ENCODE measurements at regions not wholly inside any gene's neighbourhood (a gene's known extent, or its start where the extent isn't known, plus 50 kb on each side); places are given as distances from the start of the nearest gene placed in this dataset.

GRCh38 chrX:130560544-130560943 is 158.8 kb downstream of the RBMX2 start:
- TF ChIP-seq GATA2 (IDR thresholded peaks at IDR 0.05; ENCODE audit: low read depth, low read length) (no peak), GATA3 (IDR thresholded peaks at IDR 0.05; ENCODE audit: low read depth, low read length) (no peak)
